NCI-H510A treated with DMSO at 0.1 percent for 48 hours (cell line): ENCODE measurements at regions not wholly inside any gene's neighbourhood (a gene's known extent, or its start where the extent isn't known, plus 50 kb on each side); places are given as distances from the start of the nearest gene placed in this dataset.
"Not testable (repeated sequence)": the region's sequence is repeated elsewhere in the genome, so short reads cannot be mapped to it uniquely, and the experiment has no call there.

Experiments
- DNase-seq: peaks from one replicate; lab custom pipeline; 2025; lab: John Stamatoyannopoulos, UW

DNA sequence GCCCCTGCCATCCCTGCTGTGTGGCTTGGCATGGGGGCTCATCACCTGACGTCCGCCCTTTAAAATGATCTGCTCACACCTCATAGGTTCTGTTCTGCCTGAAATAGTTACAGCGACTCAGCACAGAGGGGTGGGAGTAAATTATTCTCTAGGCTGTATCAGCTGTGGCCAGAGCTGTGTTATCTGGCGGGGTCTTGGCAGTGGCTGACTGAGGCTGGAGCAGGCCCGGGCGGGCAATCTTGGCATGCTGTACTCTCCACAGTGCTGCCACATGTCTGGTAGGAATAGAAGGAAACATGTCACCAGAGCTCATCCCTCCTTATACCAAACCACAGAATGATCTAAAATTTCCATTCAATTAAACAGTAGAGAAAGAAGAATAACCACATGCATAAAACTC, 499.9 kb upstream of the LMCD1 start:
- no peak for DNase-seq

DNA sequence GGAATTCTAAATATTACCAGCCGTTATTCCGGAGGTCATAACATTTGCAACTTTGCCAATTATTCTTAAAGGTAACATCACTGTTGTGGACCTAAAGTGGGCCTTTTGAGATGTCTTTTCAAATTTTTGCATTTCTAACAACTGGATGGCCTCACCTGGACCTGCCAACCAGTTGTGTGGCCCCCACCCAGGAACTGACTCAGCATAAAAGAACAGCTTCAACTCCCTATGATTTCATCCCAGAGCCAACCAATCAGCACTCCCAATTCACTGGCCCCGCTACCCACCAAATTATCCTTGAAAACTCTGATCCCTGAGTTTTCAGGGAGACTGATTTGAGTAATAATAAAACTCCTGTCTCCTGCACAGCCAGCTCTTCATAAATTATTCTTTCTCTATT, 489.7 kb upstream of the LMCD1 start:
- no peak for DNase-seq

- no peak for DNase-seq
Observed at GRCh38 chr3:8020047-8020841, 481.4 kb upstream of the LMCD1 start.

GRCh38 chr3:8027954-8028353, 473.7 kb upstream of the LMCD1 start:
- DNase-seq, result no peak

- DNase-seq, result no peak
Observed at GRCh38 chr3:8050283-8050682, 451.3 kb upstream of the LMCD1 start.

GRCh38 chr3:8052659-8053058, 449.0 kb upstream of the LMCD1 start:
- no peak for DNase-seq

DNA sequence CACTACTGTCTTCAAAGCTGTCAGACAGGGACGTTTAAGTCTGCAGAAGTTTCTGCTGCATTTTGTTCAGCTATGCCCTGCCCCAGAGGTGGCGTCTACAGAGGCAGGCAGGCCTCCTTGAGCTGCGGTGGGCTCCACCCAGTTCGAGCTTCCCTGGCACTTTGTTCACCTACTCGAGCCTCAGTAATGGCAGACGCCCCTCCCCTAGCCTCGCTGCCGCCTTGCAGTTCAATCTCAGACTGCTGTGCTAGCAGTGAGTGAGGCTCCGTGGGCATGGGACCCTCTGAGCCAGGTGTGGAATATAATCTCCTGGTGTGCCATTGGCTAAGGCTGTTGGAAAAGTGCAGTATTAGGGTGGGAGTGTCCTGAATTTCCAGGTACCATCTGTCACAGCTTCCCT, 433.5 kb upstream of the LMCD1 start:
- not testable (repeated sequence) for DNase-seq

- DNase-seq, result no peak
Observed at GRCh38 chr3:8069471-8069870, 432.2 kb upstream of the LMCD1 start.

- DNase-seq, result no peak
Observed at GRCh38 chr3:8070011-8070410, 431.6 kb upstream of the LMCD1 start.

GRCh38 chr3:8074740-8075139, 426.9 kb upstream of the LMCD1 start:
- not testable (repeated sequence) for DNase-seq

DNA sequence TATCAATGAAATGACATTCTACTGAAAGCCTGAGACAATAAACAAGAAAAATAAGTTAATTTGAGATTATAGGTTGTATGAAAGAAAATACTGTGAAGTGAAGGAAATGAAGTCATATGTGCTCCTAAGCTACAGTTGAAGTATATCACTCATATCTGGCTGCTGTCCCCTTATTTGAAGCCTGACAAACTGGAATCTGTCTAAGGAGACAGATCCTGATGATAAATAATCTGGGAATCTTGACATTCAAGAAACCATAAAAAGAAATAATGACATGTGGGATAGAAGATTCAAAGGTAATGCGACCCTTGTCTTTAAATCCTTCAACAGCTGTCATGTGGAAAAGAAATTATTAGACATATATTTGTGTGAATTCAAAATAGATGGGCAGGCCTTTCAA, 424.5 kb upstream of the LMCD1 start:
- DNase-seq, result no peak

DNA sequence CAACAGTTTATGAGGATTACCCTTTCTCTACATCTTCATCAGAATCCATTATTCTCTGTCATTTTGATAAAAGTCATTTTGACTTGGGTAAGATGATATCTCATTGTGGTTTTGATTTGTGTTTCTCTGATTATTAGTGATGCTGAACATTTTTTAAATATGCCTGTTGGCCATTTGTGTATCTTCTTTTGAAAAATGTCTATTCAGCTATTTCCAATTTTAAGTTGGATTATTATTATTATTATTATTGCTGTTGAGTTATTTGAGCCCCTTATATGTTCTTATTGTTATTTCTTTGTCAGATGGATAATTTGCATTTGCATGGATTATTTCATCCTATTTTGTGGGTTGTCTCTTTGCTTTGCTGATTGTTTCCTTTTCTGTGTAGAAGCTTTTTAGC, 421.2 kb upstream of the LMCD1 start:
- DNase-seq, result no peak

GRCh38 chr3:8085498-8085897, 416.1 kb upstream of the LMCD1 start:
- no peak for DNase-seq

DNA sequence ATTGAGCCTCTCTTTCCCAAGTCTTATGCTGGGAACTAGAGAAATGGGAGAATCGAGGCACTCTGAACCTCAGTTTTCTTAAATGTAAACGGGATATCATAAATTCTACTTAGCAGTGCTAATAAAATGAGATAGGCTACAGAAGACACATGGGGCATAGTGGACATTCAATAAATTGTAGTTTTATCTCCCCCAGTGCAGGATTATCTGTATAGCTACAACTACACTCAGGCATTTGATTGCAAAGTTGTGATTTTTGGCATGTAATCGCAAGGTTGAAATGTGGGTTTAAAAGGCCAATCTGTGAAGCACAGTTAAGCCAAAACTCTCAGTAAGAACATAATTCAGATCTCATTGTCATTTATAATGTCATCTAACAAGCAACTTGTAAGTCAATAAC, 413.7 kb upstream of the LMCD1 start:
- no peak for DNase-seq

DNA sequence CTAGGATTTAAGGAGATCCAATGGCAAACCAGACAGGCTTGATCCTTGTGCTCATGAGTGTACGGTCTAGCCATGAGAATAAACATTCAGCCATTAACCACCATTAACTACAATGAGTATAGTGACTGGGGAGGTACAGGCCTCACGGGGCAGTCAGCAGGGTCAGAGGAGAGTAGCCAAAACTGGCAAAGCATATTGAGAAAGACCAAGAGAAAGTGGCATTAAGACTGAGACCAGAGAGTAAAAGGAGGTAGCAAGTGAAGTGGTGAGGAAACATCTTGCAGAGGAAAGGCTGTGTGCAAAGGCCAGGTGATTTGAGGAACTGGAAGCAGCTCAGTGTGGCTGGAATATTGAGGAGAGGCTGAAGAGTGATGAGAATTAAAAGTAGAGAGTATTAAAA, 407.2 kb upstream of the LMCD1 start:
- no peak for DNase-seq

- no peak for DNase-seq
Observed at GRCh38 chr3:8095724-8096123, 405.9 kb upstream of the LMCD1 start.

DNA sequence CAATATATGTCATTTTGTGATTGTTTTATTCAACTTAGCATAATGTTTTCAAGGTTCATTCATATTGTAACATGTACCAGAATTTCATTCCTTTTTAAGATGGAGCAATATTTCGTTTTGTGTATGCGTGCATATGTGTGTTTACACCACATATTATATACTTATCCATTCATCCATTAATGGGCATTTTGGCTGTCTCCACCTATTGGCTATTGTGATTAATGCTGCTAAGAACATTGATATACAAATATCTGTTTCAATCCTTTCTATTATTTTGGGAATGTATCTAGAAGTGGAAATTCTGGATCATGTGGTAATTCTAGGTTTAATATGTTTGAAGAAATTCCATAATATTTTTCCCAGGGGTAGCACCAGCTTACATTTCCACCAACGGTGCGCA, 403.9 kb upstream of the LMCD1 start:
- DNase-seq, result no peak

DNA sequence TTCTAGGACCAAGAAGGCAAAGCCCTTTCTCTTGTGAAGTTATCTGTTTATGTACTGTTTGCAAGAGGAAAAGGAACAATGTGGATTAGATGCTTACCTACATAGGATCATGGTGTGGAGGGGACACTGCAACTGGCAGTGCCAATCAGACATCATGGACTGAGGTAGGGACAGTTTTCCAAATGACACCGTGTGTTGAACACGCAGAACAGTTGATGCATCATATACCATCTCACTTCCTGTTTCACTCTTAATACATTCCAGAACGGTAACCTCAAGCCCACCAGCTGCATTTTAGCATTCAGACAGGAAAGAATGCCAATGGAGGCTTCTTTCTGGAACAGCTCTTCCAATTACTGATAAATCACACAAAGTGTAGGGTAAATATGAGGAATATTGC, 397.7 kb upstream of the LMCD1 start:
- no peak for DNase-seq

GRCh38 chr3:8106921-8107320, 394.7 kb upstream of the LMCD1 start:
- no peak for DNase-seq

GRCh38 chr3:8110966-8111798, 390.4 kb upstream of the LMCD1 start:
- peak; percentile 32 for DNase-seq

DNA sequence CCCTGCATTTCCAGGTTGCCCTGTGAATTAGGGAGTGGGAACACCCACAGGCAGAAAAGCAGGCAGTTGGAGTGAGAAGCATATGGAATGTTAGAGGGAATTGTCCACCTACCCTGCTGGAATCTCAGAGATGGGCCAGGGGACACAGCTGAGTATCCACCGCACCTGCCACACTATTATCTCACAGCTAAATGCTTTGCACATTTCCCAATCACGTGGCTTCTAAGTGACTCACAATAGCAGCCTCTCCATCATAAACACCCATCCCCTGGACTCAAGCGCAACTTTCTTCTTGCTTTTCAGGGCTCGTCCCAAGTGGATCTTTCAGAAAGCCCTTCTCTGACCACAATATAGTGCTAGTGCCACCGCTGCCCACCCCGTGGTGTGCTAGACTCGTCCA, 389.0 kb upstream of the LMCD1 start:
- DNase-seq, result peak; percentile 14

DNA sequence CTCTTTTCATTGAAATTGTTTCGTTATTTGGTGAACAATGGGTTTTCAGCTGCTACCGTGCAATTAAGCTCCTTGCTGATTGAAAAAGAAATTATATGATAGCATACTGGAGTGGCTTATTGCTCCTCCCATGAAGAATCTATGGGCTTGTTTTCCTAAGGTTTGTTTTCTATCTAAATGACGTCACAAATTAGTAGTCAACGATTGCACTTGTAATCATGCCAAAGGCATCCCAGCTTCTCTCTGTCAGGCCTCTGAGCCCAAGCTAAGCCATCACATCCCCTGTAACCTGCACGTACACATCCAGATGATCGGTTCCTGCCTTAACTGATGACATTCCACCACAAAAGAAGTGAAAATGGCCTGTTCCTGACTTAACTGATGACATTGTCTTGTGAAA, 388.0 kb upstream of the LMCD1 start:
- no peak for DNase-seq

DNA sequence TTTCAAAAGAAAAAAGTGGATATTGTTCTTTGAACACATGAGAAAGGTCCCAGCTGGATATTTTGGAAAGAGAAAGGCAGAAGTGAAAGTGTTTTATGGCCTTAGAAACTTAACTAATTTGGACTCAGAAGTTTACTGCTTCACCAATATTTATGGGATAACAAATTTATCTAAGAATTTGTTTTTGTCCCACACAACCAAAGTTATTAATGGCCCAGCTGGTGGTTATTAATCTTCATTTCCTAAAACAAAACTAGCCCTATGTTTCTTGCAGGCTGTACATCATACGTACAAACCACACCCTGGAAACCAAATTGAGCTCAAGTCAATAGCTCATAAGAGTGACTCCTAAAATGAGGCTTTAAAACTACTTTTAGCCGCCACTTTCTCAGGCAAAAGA, 372.9 kb upstream of the LMCD1 start:
- no peak for DNase-seq

DNA sequence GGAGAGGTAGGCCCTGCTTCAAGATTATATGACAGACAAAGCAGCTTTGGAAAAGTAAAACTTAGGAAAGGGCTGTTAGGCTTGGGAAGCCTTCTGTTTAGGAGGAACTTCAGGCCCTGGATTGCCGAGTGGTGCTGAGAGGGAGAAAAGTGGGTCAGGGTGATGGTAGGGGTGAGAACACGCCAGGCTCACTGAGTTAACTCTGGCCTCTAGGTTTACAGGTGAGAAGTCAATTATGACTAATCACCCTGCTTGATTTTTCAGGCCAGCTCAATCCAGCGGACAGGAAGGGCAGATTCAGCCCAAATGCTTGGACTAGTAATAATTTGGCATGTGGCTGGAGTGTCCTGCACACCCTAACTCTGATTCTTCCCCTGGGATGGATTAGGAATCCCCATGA, 365.1 kb upstream of the LMCD1 start:
- no peak for DNase-seq
